SIG-M5 treated with dmso at 0.1 percent for 504 hours (cell line): ENCODE measurements at regions not wholly inside any gene's neighbourhood (a gene's known extent, or its start where the extent isn't known, plus 50 kb on each side); places are given as distances from the start of the nearest gene placed in this dataset.

Experiments used
- DNase-seq: peaks from one replicate; lab custom pipeline; 2025; ENCODE audit not compliant: unreplicated experiment; lab: John Stamatoyannopoulos, UW

- DNase-seq: no peak
These were observed 142.2 kb downstream of the ABCA8 start for GRCh38 chr17:68812876-68813584.

GRCh38 chr17:68809148-68809547, 146.0 kb downstream of the ABCA8 start:
- no peak for DNase-seq

GRCh38 chr17:68807998-68808772, 147.0 kb downstream of the ABCA8 start:
- no peak for DNase-seq

GRCh38 chr17:68805609-68806008, 149.6 kb downstream of the ABCA8 start:
- no peak for DNase-seq

- no peak for DNase-seq
These were observed 150.2 kb downstream of the ABCA8 start for GRCh38 chr17:68804777-68805520.

- DNase-seq: no peak
These were observed 151.8 kb downstream of the ABCA8 start for GRCh38 chr17:68803164-68803929.

GRCh38 chr17:68801335-68802247, 153.6 kb downstream of the ABCA8 start:
- no peak for DNase-seq

- no peak for DNase-seq
These were observed 154.4 kb downstream of the ABCA8 start for GRCh38 chr17:68800751-68801150.

GRCh38 chr17:68794636-68795434, 160.4 kb downstream of the ABCA8 start:
- DNase-seq: peak; percentile 42

GRCh38 chr17:68792873-68793272, 162.3 kb downstream of the ABCA8 start:
- no peak for DNase-seq

- no peak for DNase-seq
These were observed 163.0 kb downstream of the ABCA8 start for GRCh38 chr17:68792042-68792685.

GRCh38 chr17:68790931-68791330, 164.3 kb downstream of the ABCA8 start:
- no peak for DNase-seq

GRCh38 chr17:68790492-68790891, 164.7 kb downstream of the ABCA8 start:
- DNase-seq: no peak

GRCh38 chr17:68789203-68789962, 165.8 kb downstream of the ABCA8 start:
- DNase-seq: no peak

- DNase-seq: no peak
These were observed 169.4 kb downstream of the ABCA8 start for GRCh38 chr17:68785565-68786486.

GRCh38 chr17:68784431-68784830, 170.8 kb downstream of the ABCA8 start:
- no peak for DNase-seq

- DNase-seq: no peak
These were observed 171.3 kb downstream of the ABCA8 start for GRCh38 chr17:68783861-68784260.
